Type B pancreatic cell (in vitro differentiated cells): ENCODE measurements at regions not wholly inside any gene's neighbourhood (a gene's known extent, or its start where the extent isn't known, plus 50 kb on each side); places are given as distances from the start of the nearest gene placed in this dataset.

ENCODE experiments used
- DNase-seq: peaks from one replicate; pipeline ENCODE4 v3.0.0; 2021; ENCODE audit warnings: mixed read lengths; ENCODE audit not compliant: unreplicated experiment; ENCODE audit errors: extremely low spot score
- H3K27ac Mint-ChIP-seq: 2 replicates; pipeline ENCODE4 v1.8.0; 2021; ENCODE audit warnings: mild to moderate bottlenecking, mixed read lengths
- H3K27me3 Mint-ChIP-seq: 2 replicates; pipeline ENCODE4 v1.8.0; 2021; ENCODE audit warnings: mixed read lengths
- H3K36me3 Mint-ChIP-seq: 2 replicates; pipeline ENCODE4 v1.8.0; 2021; ENCODE audit warnings: mixed read lengths
- H3K4me1 Mint-ChIP-seq: one replicate; pipeline ENCODE4 v1.8.0; 2021; ENCODE audit warnings: mixed read lengths; ENCODE audit not compliant: unreplicated experiment
- H3K4me3 Mint-ChIP-seq: 2 replicates; pipeline ENCODE4 v1.8.0; 2021; ENCODE audit warnings: mild to moderate bottlenecking, mixed read lengths
- H3K9me3 Mint-ChIP-seq: 2 replicates; pipeline ENCODE4 v1.8.0; 2021; ENCODE audit warnings: mixed read lengths
- CTCF ChIP-seq: fragments of 200-600 bp; sonication (generic); conservative IDR thresholded peaks from 2 replicates; pipeline ENCODE4 v1.5.0; 2021; ENCODE audit warnings: antibody characterized with exemption, mild to moderate bottlenecking

DNA sequence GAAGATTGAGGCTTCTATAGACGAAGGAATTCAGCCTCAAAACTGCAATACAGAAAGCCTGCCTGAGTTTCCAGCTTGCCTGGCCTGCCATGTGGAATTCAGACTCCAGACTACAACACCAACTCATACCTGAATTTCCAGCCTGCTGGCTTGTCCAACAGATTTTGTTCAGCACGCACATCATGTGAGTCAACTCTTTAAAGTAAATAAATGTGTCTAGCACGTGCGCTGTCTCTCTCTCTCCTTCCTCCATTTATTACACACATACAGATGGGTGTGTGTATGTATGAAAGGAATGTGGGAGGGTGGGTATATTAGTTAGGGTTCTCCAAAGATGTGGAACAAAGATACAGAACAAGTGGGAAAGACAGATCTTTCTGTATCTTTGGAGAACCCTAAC is 82.4 kb upstream of the TAS2R1 start:
- Mint-ChIP-seq H3K4me3 (peak overlapping the region; percentile 67), H3K27ac (peak overlapping the region; percentile 73), H3K36me3 (no peaks in the 10 kb centered on the region), H3K27me3 (peaks cover 8% of the 10 kb centered on the region), H3K9me3 (peaks cover 8% of the 10 kb centered on the region), H3K4me1 (peaks cover 42% of the 10 kb centered on the region)
- no peak for DNase-seq
- no peak for TF ChIP-seq CTCF

DNA sequence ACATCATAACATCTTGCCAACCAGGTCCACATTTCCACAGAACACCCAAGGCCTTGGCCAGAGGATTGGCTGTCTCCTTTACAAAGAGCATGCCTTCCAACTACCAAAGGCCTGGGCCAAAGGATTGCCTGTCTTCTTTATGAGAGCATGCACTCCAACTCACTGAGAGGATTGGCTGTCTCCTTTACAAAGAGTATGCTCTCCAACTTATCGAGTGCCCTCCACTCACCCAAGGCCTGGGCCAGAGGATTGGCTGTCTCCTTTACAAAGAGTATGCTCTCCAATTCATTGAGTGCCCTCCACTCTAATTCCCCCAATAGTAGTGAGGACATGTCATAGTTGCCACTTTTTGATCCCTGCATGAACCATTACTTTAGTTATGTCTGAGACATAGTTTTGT is 79.9 kb upstream of the TAS2R1 start:
- H3K4me3 Mint-ChIP-seq: no peak overlapping the region
- no peaks in the 10 kb centered on the region for H3K36me3 Mint-ChIP-seq
- no peaks in the 10 kb centered on the region for H3K9me3 Mint-ChIP-seq
- H3K4me1 Mint-ChIP-seq: peaks cover 25% of the 10 kb centered on the region
- no peak overlapping the region for H3K27ac Mint-ChIP-seq
- TF ChIP-seq CTCF: no peak
- peaks cover 8% of the 10 kb centered on the region for H3K27me3 Mint-ChIP-seq
- DNase-seq: no peak

DNA sequence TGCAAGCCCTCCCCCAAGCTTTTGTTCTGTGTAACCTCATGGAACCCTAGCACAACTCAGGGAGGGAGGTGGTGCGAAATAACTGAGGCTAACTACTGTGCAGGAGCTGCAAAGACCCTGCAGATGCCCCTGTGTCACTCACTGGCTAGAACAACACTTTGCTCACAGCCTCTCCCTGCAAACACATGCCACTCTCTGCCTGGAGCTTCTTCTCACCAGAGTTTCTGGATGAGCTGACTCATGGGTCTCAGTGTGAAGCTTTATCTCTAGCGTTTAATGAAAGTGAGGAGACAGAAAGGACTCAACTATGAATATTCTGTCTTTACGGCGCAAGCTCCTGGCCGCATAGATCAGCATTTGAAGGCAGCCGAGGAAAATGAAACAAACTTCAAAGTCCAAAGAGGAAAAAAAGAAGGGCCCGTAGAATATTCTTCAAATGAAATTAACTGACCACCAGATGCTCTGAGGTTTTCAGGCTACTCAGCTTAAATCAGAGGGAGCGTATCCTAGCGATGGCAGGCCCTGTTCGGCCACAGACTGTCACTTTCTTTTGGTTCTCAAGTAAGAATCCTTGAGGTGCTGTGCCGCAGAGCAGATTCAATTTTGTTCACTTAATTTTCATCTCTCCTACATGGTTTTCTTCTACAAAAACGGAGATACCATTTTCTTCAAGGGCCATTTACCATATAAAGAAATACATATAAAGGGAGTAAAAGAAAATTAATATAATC is 77.7 kb upstream of the TAS2R1 start:
- no peak for DNase-seq
- no peak overlapping the region for H3K4me3 Mint-ChIP-seq
- H3K4me1 Mint-ChIP-seq: peaks cover 6% of the 10 kb centered on the region
- H3K27ac Mint-ChIP-seq: no peak overlapping the region
- TF ChIP-seq CTCF: no peak
- H3K27me3 Mint-ChIP-seq: peaks cover 8% of the 10 kb centered on the region
- H3K9me3 Mint-ChIP-seq: no peaks in the 10 kb centered on the region
- no peaks in the 10 kb centered on the region for H3K36me3 Mint-ChIP-seq

- no peak for DNase-seq
- Mint-ChIP-seq H3K9me3 (peaks cover 4% of the 10 kb centered on the region), H3K27me3 (peaks cover 2% of the 10 kb centered on the region), H3K4me1 (peaks cover 21% of the 10 kb centered on the region), H3K36me3 (no peaks in the 10 kb centered on the region), H3K4me3 (no peak overlapping the region), H3K27ac (no peak overlapping the region)
- TF ChIP-seq CTCF: no peak
Measured at GRCh38 chr5:9699681-9700080, 69.5 kb upstream of the TAS2R1 start.

- Mint-ChIP-seq H3K27me3 (peaks cover 2% of the 10 kb centered on the region), H3K4me3 (no peak overlapping the region), H3K36me3 (no peaks in the 10 kb centered on the region), H3K4me1 (peaks cover 23% of the 10 kb centered on the region), H3K27ac (no peak overlapping the region), H3K9me3 (peaks cover 4% of the 10 kb centered on the region)
- DNase-seq: no peak
- no peak for TF ChIP-seq CTCF
Measured at GRCh38 chr5:9698841-9699240, 68.7 kb upstream of the TAS2R1 start.
